ENCODE measurements at regions not wholly inside any gene's neighbourhood (a gene's known extent, or its start where the extent isn't known, plus 50 kb on each side); places are given as distances from the start of the nearest gene placed in this dataset.

- no peak for TF ChIP-seq CTCF (conservative IDR thresholded peaks at IDR 0.05)
- no peak overlapping the region for H3K27ac ChIP-seq
Observed at GRCh38 chr17:69788957-69789356, 286.1 kb upstream of the KCNJ16 start.

- no peak overlapping the region for H3K27ac ChIP-seq
- no peak for TF ChIP-seq CTCF (conservative IDR thresholded peaks at IDR 0.05)
Observed at GRCh38 chr17:69796078-69796477, 278.9 kb upstream of the KCNJ16 start.

GRCh38 chr17:69800870-69801269 is 274.2 kb upstream of the KCNJ16 start:
- H3K27ac ChIP-seq, result no peak overlapping the region
- TF ChIP-seq CTCF (conservative IDR thresholded peaks at IDR 0.05), result no peak

- no peak overlapping the region for H3K27ac ChIP-seq
- no peak for TF ChIP-seq CTCF (conservative IDR thresholded peaks at IDR 0.05)
Observed at GRCh38 chr17:69801368-69801767, 273.7 kb upstream of the KCNJ16 start.

- TF ChIP-seq CTCF (conservative IDR thresholded peaks at IDR 0.05), result no peak
- no peak overlapping the region for H3K27ac ChIP-seq
Observed at GRCh38 chr17:69802045-69802740, 272.8 kb upstream of the KCNJ16 start.

- no peak overlapping the region for H3K27ac ChIP-seq
- no peak for TF ChIP-seq CTCF (conservative IDR thresholded peaks at IDR 0.05)
Observed at GRCh38 chr17:69809331-69809730, 265.7 kb upstream of the KCNJ16 start.

GRCh38 chr17:69810326-69810965 is 264.6 kb upstream of the KCNJ16 start:
- TF ChIP-seq CTCF (conservative IDR thresholded peaks at IDR 0.05), result no peak
- no peak overlapping the region for H3K27ac ChIP-seq
